Activated naive CD8-positive, alpha-beta T cell treated with anti-CD3 and anti-CD28 coated beads, Interleukin-2, amount 10 ng/mL, durations not matched to agents 7 days and 5 days (primary cell): ENCODE measurements at regions not wholly inside any gene's neighbourhood (a gene's known extent, or its start where the extent isn't known, plus 50 kb on each side); places are given as distances from the start of the nearest gene placed in this dataset.

Experiments used
- ATAC-seq: fragments of 150-1000 bp; cut with Tn5 transposase; one replicate; pipeline ENCODE4 v1.10.0; 2021; ENCODE audit warnings: low read depth, moderate library complexity
- POLR2A ChIA-PET: fragments of 350-600 bp; sonication (Branson Sonifier 250); formaldehyde crosslinking; loops from one replicate; lab custom pipeline; 2021; ENCODE audit warnings: antibody characterized with exemption; lab: Charles Lee
- DNase-seq: peaks from one replicate; pipeline ENCODE4 v3.0.0; 2021
- H3K27ac Mint-ChIP-seq: one replicate; pipeline ENCODE4 v1.8.0; 2022; ENCODE audit warnings: mild to moderate bottlenecking, mixed read lengths
- H3K27me3 Mint-ChIP-seq: one replicate; pipeline ENCODE4 v1.8.0; 2022; ENCODE audit warnings: mild to moderate bottlenecking, moderate library complexity, mixed read lengths
- H3K36me3 Mint-ChIP-seq: one replicate; pipeline ENCODE4 v1.8.0; 2021; ENCODE audit warnings: mild to moderate bottlenecking, mixed read lengths
- H3K4me1 Mint-ChIP-seq: one replicate; pipeline ENCODE4 v1.8.0; 2021; ENCODE audit warnings: mixed read lengths
- H3K4me3 Mint-ChIP-seq: one replicate; pipeline ENCODE4 v1.8.0; 2022; ENCODE audit warnings: mild to moderate bottlenecking, moderate library complexity, mixed read lengths
- H3K9me3 Mint-ChIP-seq: one replicate; pipeline ENCODE4 v1.8.0; 2021; ENCODE audit warnings: mixed read lengths

GRCh38 chr15:31257286-31257685 is 69.3 kb upstream of the KLF13 start:
- POLR2A ChIA-PET, result interaction anchor here (1.0 kb wide), 1 partner anchor 12 kb away, joined by 3 read pairs; no protein-coding TSS in a partner anchor
- no peak for DNase-seq
- H3K9me3 Mint-ChIP-seq, result no peaks in the 10 kb centered on the region
- ATAC-seq, result no peak
- H3K27me3 Mint-ChIP-seq, result peaks cover 3% of the 10 kb centered on the region
- no peak overlapping the region for H3K4me3 Mint-ChIP-seq
- peaks cover 4% of the 10 kb centered on the region for H3K36me3 Mint-ChIP-seq
- no peak overlapping the region for H3K27ac Mint-ChIP-seq
- H3K4me1 Mint-ChIP-seq, result peaks cover 41% of the 10 kb centered on the region

DNA sequence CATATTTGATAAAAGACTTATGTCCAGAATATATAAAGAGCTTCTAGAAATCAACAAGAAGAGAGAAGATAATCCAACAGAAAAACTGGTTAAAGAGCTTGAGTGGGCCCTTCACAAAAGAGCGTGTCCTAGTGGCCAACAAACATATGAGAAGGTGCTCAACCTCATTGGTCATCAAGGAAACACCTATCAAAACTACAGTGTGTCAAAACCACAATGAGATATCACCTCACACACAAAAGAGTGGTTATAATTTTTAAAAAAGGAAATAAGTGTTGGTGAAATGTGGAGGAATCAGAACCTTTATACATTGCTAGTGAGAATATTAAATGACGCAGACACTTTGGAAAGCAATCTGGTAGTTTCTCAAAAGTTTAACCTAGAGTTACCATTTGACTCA is 68.4 kb upstream of the KLF13 start:
- no peak for ATAC-seq
- Mint-ChIP-seq H3K27ac (no peak overlapping the region), H3K27me3 (no peaks in the 10 kb centered on the region), H3K4me1 (peaks cover 51% of the 10 kb centered on the region), H3K36me3 (peaks cover 4% of the 10 kb centered on the region), H3K9me3 (no peaks in the 10 kb centered on the region), H3K4me3 (no peak overlapping the region)
- DNase-seq, result no peak
- POLR2A ChIA-PET, result no interaction called here

DNA sequence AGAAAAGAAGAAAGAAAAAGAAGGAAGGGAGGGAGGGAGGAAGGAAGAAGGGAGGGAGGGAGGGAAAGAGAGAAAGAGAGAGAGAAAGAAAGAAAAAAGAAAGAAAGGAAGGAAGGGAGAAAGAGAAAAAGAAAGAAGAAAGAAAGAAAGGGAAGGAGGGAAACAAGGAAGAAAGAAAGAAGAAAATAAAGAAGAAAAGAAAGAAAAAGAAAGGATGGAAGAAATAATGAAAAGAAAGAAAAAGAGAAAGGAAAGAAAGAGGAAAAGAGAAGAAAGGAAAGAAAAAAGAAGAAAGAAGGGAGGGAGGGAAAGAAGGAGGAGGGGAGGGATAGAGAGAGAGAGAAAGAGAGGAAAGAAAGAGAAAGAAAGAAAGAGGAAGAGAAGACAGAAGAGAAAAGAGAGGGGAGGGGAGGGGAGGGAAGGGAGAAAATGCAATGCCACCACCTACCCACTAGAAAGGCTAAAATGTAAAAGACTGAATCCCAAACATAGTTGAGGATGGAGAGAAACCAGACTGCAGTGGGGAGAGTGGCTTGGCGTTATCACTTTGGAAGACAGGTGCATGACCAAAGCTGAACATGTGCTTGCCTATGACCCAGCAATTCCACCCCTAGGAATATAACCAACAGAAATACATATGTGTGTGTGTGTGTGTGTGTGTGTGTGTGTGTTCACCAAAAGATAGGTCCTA is 66.9 kb upstream of the KLF13 start:
- peak overlapping the region; percentile 14 for H3K27ac Mint-ChIP-seq
- H3K9me3 Mint-ChIP-seq, result no peaks in the 10 kb centered on the region
- POLR2A ChIA-PET, result interaction anchor here (0.7 kb wide), 1 partner anchor 13 kb away, joined by 6 read pairs; no protein-coding TSS in a partner anchor

DNA sequence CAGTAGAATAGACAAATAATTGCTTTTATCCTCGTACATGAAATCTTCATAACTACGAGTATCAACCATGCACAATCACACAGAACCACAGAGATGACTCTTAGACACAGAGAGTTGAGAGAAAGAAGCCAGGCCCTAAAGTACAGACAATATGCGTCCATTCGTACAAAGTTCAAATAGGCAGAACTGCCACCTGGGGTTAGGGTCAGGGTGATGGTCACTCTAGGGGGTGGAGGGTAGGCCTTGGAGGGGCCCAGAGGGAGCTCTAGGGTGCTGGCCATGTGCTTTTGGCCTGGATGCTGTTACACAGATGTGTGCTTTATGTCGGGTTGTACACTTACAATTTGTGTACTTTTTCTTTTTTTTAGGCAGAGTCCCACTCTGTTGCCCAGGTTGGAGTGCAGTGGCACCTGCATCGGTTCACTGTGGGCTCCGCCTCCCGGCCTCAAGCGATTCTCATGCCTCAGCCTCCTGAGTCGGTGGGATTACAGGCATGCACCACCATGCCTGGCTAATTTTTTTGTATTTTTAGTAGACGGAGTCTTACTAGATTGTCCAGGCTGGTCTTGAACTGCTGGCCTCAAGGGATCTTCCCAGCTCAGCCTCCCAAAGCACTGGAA is 65.9 kb upstream of the KLF13 start:
- Mint-ChIP-seq H3K9me3 (no peaks in the 10 kb centered on the region), H3K27ac (no peak overlapping the region)
- DNase-seq, result no peak

More for the DNA sequence above, 66.9 kb upstream of the KLF13 start:
- no peak for ATAC-seq
- Mint-ChIP-seq H3K27me3 (no peaks in the 10 kb centered on the region), H3K36me3 (peaks cover 4% of the 10 kb centered on the region), H3K4me1 (peaks cover 62% of the 10 kb centered on the region), H3K4me3 (no peak overlapping the region)
- DNase-seq, result no peak

GRCh38 chr15:31261266-31262142 is 65.1 kb upstream of the KLF13 start:
- peak; percentile 27 for DNase-seq
- POLR2A ChIA-PET, result interaction anchor here (0.6 to 7.8 kb wide), 4 partner anchors 20 to 65 kb away, joined by 4 to 104 read pairs (median 4); partner anchors contain the start of gene KLF13
- Mint-ChIP-seq H3K4me3 (no peak overlapping the region), H3K36me3 (peaks cover 4% of the 10 kb centered on the region), H3K9me3 (no peaks in the 10 kb centered on the region), H3K27ac (peak overlapping the region; percentile 9), H3K27me3 (no peaks in the 10 kb centered on the region), H3K4me1 (peaks cover 73% of the 10 kb centered on the region)
- no peak for ATAC-seq

More for the DNA sequence above, 65.9 kb upstream of the KLF13 start:
- H3K4me3 Mint-ChIP-seq, result no peak overlapping the region
- POLR2A ChIA-PET, result interaction anchor here (0.9 to 7.8 kb wide), 2 partner anchors 26 to 66 kb away, joined by 4 to 104 read pairs; partner anchors contain the start of gene KLF13
- no peaks in the 10 kb centered on the region for H3K27me3 Mint-ChIP-seq
- ATAC-seq, result no peak
- H3K36me3 Mint-ChIP-seq, result peaks cover 4% of the 10 kb centered on the region
- peaks cover 69% of the 10 kb centered on the region for H3K4me1 Mint-ChIP-seq

DNA sequence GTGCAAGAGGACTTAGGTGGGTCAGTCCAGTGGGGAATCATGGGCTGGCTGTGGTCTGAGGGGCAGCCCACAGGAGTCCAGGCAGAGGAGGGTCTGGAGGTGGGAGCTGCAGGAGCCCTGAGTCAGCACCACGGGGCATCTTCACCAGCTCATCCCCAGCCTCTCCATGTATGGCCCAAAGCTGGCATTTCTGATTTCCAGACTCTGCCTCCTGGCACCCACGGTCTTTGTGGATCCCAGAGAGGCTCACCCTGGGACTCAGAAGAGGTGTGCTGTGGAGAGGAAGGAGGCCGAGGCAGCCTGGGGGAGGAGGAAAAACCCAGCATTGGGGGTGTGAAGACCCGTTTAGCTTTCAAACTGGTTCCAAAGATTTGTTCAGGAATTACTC is 64.5 kb upstream of the KLF13 start:
- Mint-ChIP-seq H3K27me3 (no peaks in the 10 kb centered on the region), H3K4me1 (peaks cover 72% of the 10 kb centered on the region), H3K4me3 (no peak overlapping the region), H3K9me3 (no peaks in the 10 kb centered on the region), H3K27ac (peak overlapping the region; percentile 4), H3K36me3 (peaks cover 4% of the 10 kb centered on the region)
- POLR2A ChIA-PET, result interaction anchor here (0.6 to 7.8 kb wide), 4 partner anchors 20 to 65 kb away, joined by 4 to 104 read pairs (median 6); partner anchors contain the start of gene KLF13
- ATAC-seq (no peak), DNase-seq (peak; percentile 22)

DNA sequence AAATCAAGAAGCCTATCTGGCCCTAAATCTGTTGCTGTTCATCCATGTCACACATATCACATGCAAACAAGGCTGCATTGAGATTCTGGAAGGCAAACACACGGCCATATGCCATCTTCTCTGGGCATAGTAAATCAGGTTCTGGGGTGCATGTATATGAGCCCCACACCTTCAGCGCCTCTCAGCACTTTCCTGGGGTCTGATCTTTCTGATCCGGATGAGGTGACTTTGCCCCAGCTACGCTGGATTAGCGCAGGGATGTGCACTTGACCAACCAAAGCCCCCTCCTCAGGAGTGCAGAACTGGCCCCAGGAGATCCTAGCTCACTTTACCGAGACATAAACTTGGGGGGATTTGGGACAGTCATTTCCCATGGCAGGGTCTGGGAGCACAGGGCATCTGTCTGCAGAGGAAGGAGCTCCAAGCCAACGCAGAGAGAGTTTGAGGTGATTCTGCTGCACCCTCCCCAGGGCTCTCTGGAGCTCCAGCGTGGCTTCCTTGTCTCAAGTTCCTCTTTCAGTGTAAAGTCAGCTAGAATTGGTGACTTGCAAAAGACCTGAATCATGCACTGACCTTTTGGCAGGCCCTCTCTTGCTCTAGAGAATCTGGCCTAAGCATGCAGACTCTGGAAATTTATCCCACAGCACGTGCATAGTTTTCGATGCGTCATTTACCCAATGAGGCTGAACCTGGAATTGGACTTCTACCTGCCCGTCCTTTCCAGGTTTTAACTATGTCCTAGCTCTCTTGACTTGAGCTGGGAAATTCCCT is 63.5 kb upstream of the KLF13 start:
- H3K27me3 Mint-ChIP-seq, result no peaks in the 10 kb centered on the region
- H3K9me3 Mint-ChIP-seq, result no peaks in the 10 kb centered on the region
- H3K27ac Mint-ChIP-seq, result peak overlapping the region; percentile 99
- ATAC-seq (no peak), DNase-seq (peak; percentile 30)
- peaks cover 2% of the 10 kb centered on the region for H3K36me3 Mint-ChIP-seq
- POLR2A ChIA-PET, result interaction anchor here (1.0 to 7.8 kb wide), 8 partner anchors 9 to 175 kb away, joined by 3 to 104 read pairs (median 4); partner anchors contain the start of gene KLF13
- no peak overlapping the region for H3K4me3 Mint-ChIP-seq
- H3K4me1 Mint-ChIP-seq, result peaks cover 73% of the 10 kb centered on the region

DNA sequence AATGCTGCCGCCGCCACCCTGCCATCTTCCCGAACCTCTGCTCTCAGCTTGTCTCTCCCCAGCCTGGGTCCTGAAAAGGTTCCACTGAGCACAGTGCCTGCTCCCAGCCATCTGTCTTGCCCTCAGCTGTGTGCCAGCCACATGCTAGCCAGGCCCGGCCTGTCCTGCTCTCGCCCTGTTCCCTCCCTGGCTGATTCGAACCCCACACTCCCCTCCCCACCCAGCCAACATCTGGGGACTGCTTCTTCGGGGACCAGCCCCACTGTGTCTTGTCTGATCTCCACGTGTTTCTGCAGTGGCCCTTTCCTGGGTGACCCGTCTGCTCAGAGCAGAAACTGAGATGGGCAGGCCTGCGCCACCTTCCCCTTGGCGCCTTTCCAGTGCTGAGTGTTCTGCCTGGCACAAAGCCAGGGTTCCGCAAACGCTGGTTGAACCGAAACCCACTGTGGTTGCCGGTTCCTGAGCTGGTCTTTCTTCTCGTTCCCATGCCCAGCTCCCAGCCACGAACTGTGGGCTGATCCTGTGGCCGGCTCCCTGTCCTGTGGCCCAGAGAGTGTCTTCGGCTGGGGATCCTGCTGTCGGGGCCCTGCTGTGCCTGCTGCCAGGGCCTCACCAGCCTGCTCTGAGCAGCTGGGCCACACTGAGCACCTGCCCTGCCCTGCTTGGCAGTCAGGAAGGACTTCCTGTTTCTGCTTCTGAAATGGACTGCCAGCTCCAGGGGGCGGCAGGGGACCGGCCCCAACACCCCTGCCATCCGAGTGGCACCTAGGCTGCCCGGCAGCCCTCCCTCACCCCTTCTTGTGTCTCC is 62.7 kb upstream of the KLF13 start:
- Mint-ChIP-seq H3K36me3 (no peaks in the 10 kb centered on the region), H3K9me3 (no peaks in the 10 kb centered on the region), H3K4me3 (peak overlapping the region; percentile 65), H3K4me1 (peaks cover 71% of the 10 kb centered on the region), H3K27ac (peak overlapping the region; percentile 99), H3K27me3 (no peaks in the 10 kb centered on the region)
- ATAC-seq (peak; percentile 57), DNase-seq (peak; percentile 69)
- POLR2A ChIA-PET, result interaction anchor here (0.7 to 7.8 kb wide), 14 partner anchors 10 to 174 kb away, joined by 3 to 104 read pairs (median 4); partner anchors contain the start of gene KLF13

DNA sequence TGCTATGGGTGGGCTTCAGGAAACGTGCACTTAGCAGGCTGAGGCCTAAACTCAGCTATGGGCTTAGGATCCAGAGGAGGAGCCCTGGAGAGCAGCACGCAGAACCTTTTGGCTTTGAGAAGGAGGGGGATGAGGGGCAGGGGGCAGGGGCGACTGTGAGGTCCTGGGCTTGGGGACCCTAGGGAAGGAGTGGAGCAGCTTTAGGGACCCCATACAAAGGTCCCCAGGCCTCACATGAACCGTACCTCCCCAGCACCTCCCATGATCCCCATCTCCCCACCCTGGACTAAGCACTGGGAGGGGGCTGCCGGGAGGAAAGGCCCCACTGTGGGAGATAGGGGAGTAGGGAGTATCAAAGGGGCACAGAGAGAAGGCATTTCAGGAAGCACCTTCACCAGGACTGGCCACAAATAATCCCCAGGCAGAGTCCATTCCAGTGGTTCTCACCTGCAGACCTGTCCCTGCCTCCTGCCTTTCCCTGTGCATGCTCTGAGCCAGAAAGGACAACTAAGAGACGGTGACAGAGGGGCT is 62.0 kb upstream of the KLF13 start:
- no peak for ATAC-seq
- no peaks in the 10 kb centered on the region for H3K9me3 Mint-ChIP-seq
- peak overlapping the region; percentile 99 for H3K27ac Mint-ChIP-seq
- H3K4me1 Mint-ChIP-seq, result peaks cover 72% of the 10 kb centered on the region
- POLR2A ChIA-PET, result interaction anchor here (0.7 to 7.8 kb wide), 11 partner anchors 10 to 173 kb away, joined by 3 to 104 read pairs (median 4); partner anchors contain the start of gene KLF13
- peak overlapping the region; percentile 65 for H3K4me3 Mint-ChIP-seq
- no peaks in the 10 kb centered on the region for H3K27me3 Mint-ChIP-seq
- H3K36me3 Mint-ChIP-seq, result no peaks in the 10 kb centered on the region
- DNase-seq, result no peak

- ATAC-seq, result no peak
- POLR2A ChIA-PET, result interaction anchor here (1.0 to 7.8 kb wide), 11 partner anchors 23 to 173 kb away, joined by 3 to 104 read pairs (median 8); partner anchors contain the start of gene KLF13
- Mint-ChIP-seq H3K9me3 (no peaks in the 10 kb centered on the region), H3K4me3 (peak overlapping the region; percentile 84), H3K4me1 (peaks cover 74% of the 10 kb centered on the region), H3K27ac (peak overlapping the region; percentile 99), H3K36me3 (no peaks in the 10 kb centered on the region), H3K27me3 (no peaks in the 10 kb centered on the region)
- DNase-seq, result no peak
These were observed 61.4 kb upstream of the KLF13 start for GRCh38 chr15:31265090-31265870.
